AG09319 (cell line): ENCODE measurements at regions not wholly inside any gene's neighbourhood (a gene's known extent, or its start where the extent isn't known, plus 50 kb on each side); places are given as distances from the start of the nearest gene placed in this dataset.
"Not testable (repeated sequence)": the region's sequence is repeated elsewhere in the genome, so short reads cannot be mapped to it uniquely, and the experiment has no call there.

Source experiments
- DNase-seq: peaks from one replicate; pipeline ENCODE4 v3.0.0-alpha.2; 2010; ENCODE audit warnings: low read depth; ENCODE audit errors: extremely low read depth
- CTCF ChIP-seq: IDR thresholded peaks from 2 replicates; pipeline ENCODE4 v1.5.1; 2011; ENCODE audit warnings: low read depth, mild to moderate bottlenecking, inconsistent platforms, low read length, moderate library complexity

GRCh38 chr16:29146266-29146665, 161.4 kb downstream of the LAT start:
- TF ChIP-seq CTCF, result no peak
- DNase-seq, result no peak

GRCh38 chr16:29145486-29146225, 160.8 kb downstream of the LAT start:
- not testable (repeated sequence) for DNase-seq

- DNase-seq, result not testable (repeated sequence)
Measured at GRCh38 chr16:29145086-29145485, 160.2 kb downstream of the LAT start.

- not testable (repeated sequence) for DNase-seq
Measured at GRCh38 chr16:29144669-29145062, 159.8 kb downstream of the LAT start.

GRCh38 chr16:29143739-29144668, 159.2 kb downstream of the LAT start:
- not testable (repeated sequence) for DNase-seq

GRCh38 chr16:29142506-29142905, 157.7 kb downstream of the LAT start:
- DNase-seq, result not testable (repeated sequence)

- no peak for DNase-seq
- TF ChIP-seq CTCF, result no peak
Measured at GRCh38 chr16:29141586-29142324, 156.9 kb downstream of the LAT start.

GRCh38 chr16:29141121-29141520, 156.3 kb downstream of the LAT start:
- DNase-seq, result not testable (repeated sequence)

GRCh38 chr16:29139901-29140855, 155.3 kb downstream of the LAT start:
- not testable (repeated sequence) for DNase-seq

- DNase-seq, result no peak
- TF ChIP-seq CTCF, result no peak
Measured at GRCh38 chr16:29139261-29139802, 154.5 kb downstream of the LAT start.

- DNase-seq, result not testable (repeated sequence)
Measured at GRCh38 chr16:29138698-29139097, 153.8 kb downstream of the LAT start.

GRCh38 chr16:29137894-29138662, 153.2 kb downstream of the LAT start:
- not testable (repeated sequence) for DNase-seq

- DNase-seq, result not testable (repeated sequence)
Measured at GRCh38 chr16:29137461-29137860, 152.6 kb downstream of the LAT start.

GRCh38 chr16:29136916-29137315, 152.1 kb downstream of the LAT start:
- not testable (repeated sequence) for DNase-seq
